HEK293 (cell line): ENCODE measurements at regions not wholly inside any gene's neighbourhood (a gene's known extent, or its start where the extent isn't known, plus 50 kb on each side); places are given as distances from the start of the nearest gene placed in this dataset.

Source experiments
- CTCF ChIA-PET: fragments of 350-600 bp; formaldehyde crosslinking; extraction: SDS; loops from one replicate; lab custom pipeline; 2021; ENCODE audit warnings: antibody characterized with exemption; lab: Yijun Ruan, JAX
- POLR2A ChIA-PET: fragments of 300-600 bp; formaldehyde crosslinking; extraction: SDS; loops from one replicate; lab custom pipeline; 2020; ENCODE audit warnings: antibody characterized with exemption, inconsistent platforms; lab: Yijun Ruan, JAX
- H3K27ac ChIP-seq: fragments of 200-500 bp; sonication (Bioruptor generic); 2 replicates; pipeline ENCODE4 v1.5.1; 2014; ENCODE audit warnings: low read depth, low read length, control low read depth, inconsistent platforms; ENCODE audit errors: extremely low read depth
- H3K36me3 ChIP-seq, 2 experiments: fragments of 200-500 bp in 1 of 2; sonication (Bioruptor generic) in 1 of 2; 1 replicate in 1 of 2; 2 replicates in 1 of 2; pipeline ENCODE4 v1.5.1; 2014 to 2017; ENCODE audit warnings: inconsistent platforms in 2 of 2, low read length in 2 of 2; ENCODE audit not compliant: control insufficient read depth in 2 of 2, insufficient read depth in 1 of 2
- H3K4me1 ChIP-seq: fragments of 200-500 bp; sonication (Bioruptor generic); 2 replicates; pipeline ENCODE4 v1.5.1; 2014; ENCODE audit warnings: mild to moderate bottlenecking, low read length, inconsistent platforms; ENCODE audit not compliant: control insufficient read depth, insufficient read depth
- H3K4me3 ChIP-seq: 2 replicates; pipeline ENCODE4 v1.5.1; 2011; ENCODE audit warnings: low read depth, mild to moderate bottlenecking, control low read depth, low read length, moderate library complexity
- H3K9me3 ChIP-seq: fragments of 200-500 bp; sonication (Bioruptor generic); 2 replicates; pipeline ENCODE4 v1.5.1; 2014; ENCODE audit warnings: low read depth, low read length, inconsistent platforms; ENCODE audit not compliant: control insufficient read depth, insufficient read depth
- HOXD13 ChIP-seq: sonication (generic); formaldehyde crosslinking; IDR thresholded peaks from 2 replicates; pipeline ENCODE4 v1.8.0; 2022; ENCODE audit warnings: missing genetic modification reagents, borderline replicate concordance
- SCRT1 ChIP-seq: fragments of 450-650 bp; formaldehyde crosslinking; IDR thresholded peaks from 2 replicates; pipeline ENCODE4 v1.5.1; 2016; ENCODE audit warnings: missing biosample characterization, missing genetic modification characterization, borderline replicate concordance
- ZNF112 ChIP-seq: fragments of 450-650 bp; formaldehyde crosslinking; IDR thresholded peaks from 2 replicates; pipeline ENCODE4 v1.5.0; 2017; ENCODE audit warnings: missing biosample characterization, missing genetic modification characterization
- ZNF202 ChIP-seq: fragments of 450-650 bp; formaldehyde crosslinking; IDR thresholded peaks from 2 replicates; pipeline ENCODE4 v1.5.1; 2016; ENCODE audit warnings: missing biosample characterization, missing genetic modification characterization, borderline replicate concordance
- ZNF391 ChIP-seq: fragments of 450-650 bp; formaldehyde crosslinking; IDR thresholded peaks from 2 replicates; pipeline ENCODE4 v1.5.1; 2016; ENCODE audit warnings: low read depth, missing biosample characterization, missing genetic modification characterization, borderline replicate concordance
- ZNF404 ChIP-seq: fragments of 450-650 bp; formaldehyde crosslinking; IDR thresholded peaks from 2 replicates; pipeline ENCODE4 v1.5.1; 2017; ENCODE audit warnings: missing biosample characterization, missing genetic modification characterization
- ZNF48 ChIP-seq: fragments of 450-650 bp; formaldehyde crosslinking; IDR thresholded peaks from 2 replicates; pipeline ENCODE4 v1.5.1; 2016; ENCODE audit warnings: missing biosample characterization, missing genetic modification characterization
- ZNF555 ChIP-seq: fragments of 450-650 bp; formaldehyde crosslinking; conservative IDR thresholded peaks from 2 replicates; pipeline ENCODE4 v1.5.1; 2017; ENCODE audit warnings: missing biosample characterization, mild to moderate bottlenecking, missing genetic modification characterization, inconsistent platforms
- ZNF558 ChIP-seq: fragments of 450-650 bp; formaldehyde crosslinking; IDR thresholded peaks from 2 replicates; pipeline ENCODE4 v1.5.1; 2016; ENCODE audit warnings: missing biosample characterization, missing genetic modification characterization
- ZNF610 ChIP-seq: fragments of 450-650 bp; formaldehyde crosslinking; IDR thresholded peaks from 2 replicates; pipeline ENCODE4 v1.5.1; 2016; ENCODE audit warnings: missing biosample characterization, missing genetic modification characterization, borderline replicate concordance
- ZNF626 ChIP-seq: fragments of 450-650 bp; sonication (Bioruptor Pico); formaldehyde crosslinking; IDR thresholded peaks from 2 replicates; pipeline ENCODE4 v1.5.1; 2018; ENCODE audit warnings: missing biosample characterization, missing genetic modification characterization, inconsistent platforms
- ZNF658 ChIP-seq: fragments of 450-650 bp; formaldehyde crosslinking; IDR thresholded peaks from 2 replicates; pipeline ENCODE4; 2016; ENCODE audit warnings: missing biosample characterization, missing genetic modification characterization
- ZNF664 ChIP-seq: fragments of 450-650 bp; formaldehyde crosslinking; IDR thresholded peaks from 2 replicates; pipeline ENCODE4 v1.5.1; 2016; ENCODE audit warnings: missing biosample characterization, missing genetic modification characterization
- ZNF776 ChIP-seq: fragments of 450-650 bp; formaldehyde crosslinking; IDR thresholded peaks from 2 replicates; pipeline ENCODE4 v1.5.0; 2017; ENCODE audit warnings: missing biosample characterization, missing genetic modification characterization, borderline replicate concordance
- ZNF777 ChIP-seq: fragments of 450-650 bp; formaldehyde crosslinking; IDR thresholded peaks from 2 replicates; pipeline ENCODE4 v1.5.1; 2017; ENCODE audit warnings: missing biosample characterization, missing genetic modification characterization, borderline replicate concordance
- ZNF785 ChIP-seq: fragments of 450-650 bp; formaldehyde crosslinking; IDR thresholded peaks from 2 replicates; pipeline ENCODE4 v1.5.1; 2016; ENCODE audit warnings: missing biosample characterization, missing genetic modification characterization
- ZNF792 ChIP-seq: fragments of 450-650 bp; formaldehyde crosslinking; IDR thresholded peaks from 2 replicates; pipeline ENCODE4 v1.5.1; 2016; ENCODE audit warnings: missing biosample characterization, missing genetic modification characterization
- ZNF843 ChIP-seq: fragments of 450-650 bp; formaldehyde crosslinking; IDR thresholded peaks from 2 replicates; pipeline ENCODE4 v1.5.1; 2016; ENCODE audit warnings: missing biosample characterization, missing genetic modification characterization
- TF ChIP-seq, protein P1 (sequence below): fragments of 450-650 bp; formaldehyde crosslinking; IDR thresholded peaks from 2 replicates; pipeline ENCODE4 v1.5.1; 2016; ENCODE audit warnings: missing biosample characterization, missing genetic modification characterization
- TF ChIP-seq, protein P2 (sequence below): fragments of 450-650 bp; formaldehyde crosslinking; IDR thresholded peaks from 2 replicates; pipeline ENCODE4 v1.5.1; 2016; ENCODE audit warnings: missing biosample characterization, missing genetic modification characterization
- TF ChIP-seq, protein P3 (sequence below): fragments of 450-650 bp; formaldehyde crosslinking; optimal IDR thresholded peaks from 2 replicates; pipeline ENCODE3; 2016; ENCODE audit warnings: missing biosample characterization, mild to moderate bottlenecking, missing genetic modification characterization
- TF ChIP-seq, protein P4 (sequence below): fragments of 450-650 bp; formaldehyde crosslinking; IDR thresholded peaks from 2 replicates; pipeline ENCODE4 v1.5.1; 2016; ENCODE audit warnings: missing biosample characterization, missing genetic modification characterization
- TF ChIP-seq, protein P5 (sequence below): fragments of 450-650 bp; formaldehyde crosslinking; IDR thresholded peaks from 2 replicates; pipeline ENCODE4 v1.5.1; 2016; ENCODE audit warnings: missing biosample characterization, missing genetic modification characterization
- TF ChIP-seq, protein P6 (sequence below): fragments of 450-650 bp; formaldehyde crosslinking; IDR thresholded peaks from 2 replicates; pipeline ENCODE4 v1.5.1; 2016; ENCODE audit warnings: missing biosample characterization, missing genetic modification characterization
- TF ChIP-seq, protein P7 (sequence below): fragments of 450-650 bp; formaldehyde crosslinking; IDR thresholded peaks from 2 replicates; pipeline ENCODE4 v1.5.1; 2016; ENCODE audit warnings: missing biosample characterization, missing genetic modification characterization

DNA sequence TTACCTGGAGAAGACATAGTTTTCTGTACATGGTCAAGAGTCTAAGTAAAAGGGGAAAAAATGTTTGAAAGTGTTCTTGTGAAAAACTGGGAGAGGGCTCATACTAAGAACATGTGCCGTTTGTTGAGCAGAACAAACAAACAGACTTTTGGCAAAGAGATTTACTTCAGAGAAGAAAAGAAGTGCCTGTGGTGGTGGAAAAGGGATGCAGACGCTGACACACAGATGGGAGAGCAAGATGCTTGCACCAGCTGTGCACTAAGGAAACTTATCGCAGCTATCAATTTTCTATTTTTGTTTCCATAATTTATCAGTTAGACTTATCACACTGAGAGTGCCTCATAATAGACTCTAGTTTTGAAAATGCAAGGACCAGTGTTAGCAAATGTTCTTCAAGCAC is 259.6 kb upstream of the PDZRN3 start:
- no peaks in the 10 kb centered on the region for H3K4me1 ChIP-seq
- CTCF ChIA-PET: no interaction called here
- POLR2A ChIA-PET: no interaction called here

DNA sequence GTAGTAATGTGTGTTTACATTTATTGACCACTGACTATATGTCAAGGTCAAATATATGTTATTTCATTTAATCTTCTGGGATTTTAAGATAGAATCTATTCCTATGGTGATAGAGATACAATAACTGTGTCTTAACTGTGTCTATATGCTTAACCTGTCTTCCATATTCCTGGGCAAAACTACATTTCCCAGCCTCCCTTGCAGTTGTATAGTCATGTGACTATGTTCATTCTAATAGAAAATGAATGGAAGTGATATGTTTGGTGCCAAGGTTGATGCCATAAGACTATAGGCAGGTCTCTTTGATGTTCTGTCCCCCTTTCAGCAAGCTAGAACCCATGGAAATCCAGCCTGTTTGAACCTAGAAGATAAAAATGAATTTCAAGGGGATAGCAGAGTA is 258.8 kb upstream of the PDZRN3 start:
- Histone ChIP-seq H3K4me3 (no peak overlapping the region), H3K4me1 (no peaks in the 10 kb centered on the region), H3K36me3 (no peaks in the 10 kb centered on the region), H3K27ac (no peak overlapping the region), H3K9me3 (no peaks in the 10 kb centered on the region)
- ChIA-PET CTCF (no interaction called here), POLR2A (no interaction called here)
- no peak for TF ChIP-seq ZNF626 (tag by site-specific recombination)
- TF ChIP-seq, protein P1, sequence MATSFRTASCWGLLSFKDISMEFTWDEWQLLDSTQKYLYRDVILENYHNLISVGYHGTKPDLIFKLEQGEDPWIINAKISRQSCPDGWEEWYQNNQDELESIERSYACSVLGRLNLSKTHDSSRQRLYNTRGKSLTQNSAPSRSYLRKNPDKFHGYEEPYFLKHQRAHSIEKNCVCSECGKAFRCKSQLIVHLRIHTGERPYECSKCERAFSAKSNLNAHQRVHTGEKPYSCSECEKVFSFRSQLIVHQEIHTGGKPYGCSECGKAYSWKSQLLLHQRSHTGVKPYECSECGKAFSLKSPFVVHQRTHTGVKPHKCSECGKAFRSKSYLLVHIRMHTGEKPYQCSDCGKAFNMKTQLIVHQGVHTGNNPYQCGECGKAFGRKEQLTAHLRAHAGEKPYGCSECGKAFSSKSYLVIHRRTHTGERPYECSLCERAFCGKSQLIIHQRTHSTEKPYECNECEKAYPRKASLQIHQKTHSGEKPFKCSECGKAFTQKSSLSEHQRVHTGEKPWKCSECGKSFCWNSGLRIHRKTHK: no peak
- TF ChIP-seq ZNF776 (tag by site-specific recombination): no peak
- TF ChIP-seq ZNF792 (tag by site-specific recombination): no peak
- no peak for TF ChIP-seq ZNF404 (tag by site-specific recombination)
- no peak for TF ChIP-seq ZNF785 (tag by site-specific recombination)
- TF ChIP-seq ZNF202 (tag by site-specific recombination): no peak
- TF ChIP-seq HOXD13 (CRISPR knock-in tag): no peak
- no peak for TF ChIP-seq ZNF664 (tag by site-specific recombination)
- TF ChIP-seq, protein P2, sequence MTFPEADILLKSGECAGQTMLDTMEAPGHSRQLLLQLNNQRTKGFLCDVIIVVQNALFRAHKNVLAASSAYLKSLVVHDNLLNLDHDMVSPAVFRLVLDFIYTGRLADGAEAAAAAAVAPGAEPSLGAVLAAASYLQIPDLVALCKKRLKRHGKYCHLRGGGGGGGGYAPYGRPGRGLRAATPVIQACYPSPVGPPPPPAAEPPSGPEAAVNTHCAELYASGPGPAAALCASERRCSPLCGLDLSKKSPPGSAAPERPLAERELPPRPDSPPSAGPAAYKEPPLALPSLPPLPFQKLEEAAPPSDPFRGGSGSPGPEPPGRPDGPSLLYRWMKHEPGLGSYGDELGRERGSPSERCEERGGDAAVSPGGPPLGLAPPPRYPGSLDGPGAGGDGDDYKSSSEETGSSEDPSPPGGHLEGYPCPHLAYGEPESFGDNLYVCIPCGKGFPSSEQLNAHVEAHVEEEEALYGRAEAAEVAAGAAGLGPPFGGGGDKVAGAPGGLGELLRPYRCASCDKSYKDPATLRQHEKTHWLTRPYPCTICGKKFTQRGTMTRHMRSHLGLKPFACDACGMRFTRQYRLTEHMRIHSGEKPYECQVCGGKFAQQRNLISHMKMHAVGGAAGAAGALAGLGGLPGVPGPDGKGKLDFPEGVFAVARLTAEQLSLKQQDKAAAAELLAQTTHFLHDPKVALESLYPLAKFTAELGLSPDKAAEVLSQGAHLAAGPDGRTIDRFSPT (tag by site-specific recombination): no peak
- TF ChIP-seq ZNF658 (tag by site-specific recombination): no peak
- no peak for TF ChIP-seq ZNF112 (tag by site-specific recombination)
- TF ChIP-seq, protein P3, sequence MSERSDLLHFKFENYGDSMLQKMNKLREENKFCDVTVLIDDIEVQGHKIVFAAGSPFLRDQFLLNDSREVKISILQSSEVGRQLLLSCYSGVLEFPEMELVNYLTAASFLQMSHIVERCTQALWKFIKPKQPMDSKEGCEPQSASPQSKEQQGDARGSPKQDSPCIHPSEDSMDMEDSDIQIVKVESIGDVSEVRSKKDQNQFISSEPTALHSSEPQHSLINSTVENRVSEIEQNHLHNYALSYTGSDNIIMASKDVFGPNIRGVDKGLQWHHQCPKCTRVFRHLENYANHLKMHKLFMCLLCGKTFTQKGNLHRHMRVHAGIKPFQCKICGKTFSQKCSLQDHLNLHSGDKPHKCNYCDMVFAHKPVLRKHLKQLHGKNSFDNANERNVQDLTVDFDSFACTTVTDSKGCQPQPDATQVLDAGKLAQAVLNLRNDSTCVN (tag by site-specific recombination): no peak

More for the DNA sequence above, 259.6 kb upstream of the PDZRN3 start:
- no peaks in the 10 kb centered on the region for H3K9me3 ChIP-seq
- H3K4me3 ChIP-seq: no peak overlapping the region
- H3K27ac ChIP-seq: no peak overlapping the region
- TF ChIP-seq, protein P4, sequence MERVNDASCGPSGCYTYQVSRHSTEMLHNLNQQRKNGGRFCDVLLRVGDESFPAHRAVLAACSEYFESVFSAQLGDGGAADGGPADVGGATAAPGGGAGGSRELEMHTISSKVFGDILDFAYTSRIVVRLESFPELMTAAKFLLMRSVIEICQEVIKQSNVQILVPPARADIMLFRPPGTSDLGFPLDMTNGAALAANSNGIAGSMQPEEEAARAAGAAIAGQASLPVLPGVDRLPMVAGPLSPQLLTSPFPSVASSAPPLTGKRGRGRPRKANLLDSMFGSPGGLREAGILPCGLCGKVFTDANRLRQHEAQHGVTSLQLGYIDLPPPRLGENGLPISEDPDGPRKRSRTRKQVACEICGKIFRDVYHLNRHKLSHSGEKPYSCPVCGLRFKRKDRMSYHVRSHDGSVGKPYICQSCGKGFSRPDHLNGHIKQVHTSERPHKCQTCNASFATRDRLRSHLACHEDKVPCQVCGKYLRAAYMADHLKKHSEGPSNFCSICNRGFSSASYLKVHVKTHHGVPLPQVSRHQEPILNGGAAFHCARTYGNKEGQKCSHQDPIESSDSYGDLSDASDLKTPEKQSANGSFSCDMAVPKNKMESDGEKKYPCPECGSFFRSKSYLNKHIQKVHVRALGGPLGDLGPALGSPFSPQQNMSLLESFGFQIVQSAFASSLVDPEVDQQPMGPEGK (tag by site-specific recombination): no peak
- TF ChIP-seq ZNF558 (tag by site-specific recombination) (no peak), ZNF555 (tag by site-specific recombination) (no peak), ZNF48 (tag by site-specific recombination) (no peak), ZNF658 (tag by site-specific recombination) (no peak), ZNF843 (tag by site-specific recombination) (no peak), ZNF391 (tag by site-specific recombination) (no peak), ZNF777 (tag by site-specific recombination) (no peak), SCRT1 (tag by site-specific recombination) (no peak), ZNF610 (tag by site-specific recombination) (no peak)
- TF ChIP-seq, protein P5, sequence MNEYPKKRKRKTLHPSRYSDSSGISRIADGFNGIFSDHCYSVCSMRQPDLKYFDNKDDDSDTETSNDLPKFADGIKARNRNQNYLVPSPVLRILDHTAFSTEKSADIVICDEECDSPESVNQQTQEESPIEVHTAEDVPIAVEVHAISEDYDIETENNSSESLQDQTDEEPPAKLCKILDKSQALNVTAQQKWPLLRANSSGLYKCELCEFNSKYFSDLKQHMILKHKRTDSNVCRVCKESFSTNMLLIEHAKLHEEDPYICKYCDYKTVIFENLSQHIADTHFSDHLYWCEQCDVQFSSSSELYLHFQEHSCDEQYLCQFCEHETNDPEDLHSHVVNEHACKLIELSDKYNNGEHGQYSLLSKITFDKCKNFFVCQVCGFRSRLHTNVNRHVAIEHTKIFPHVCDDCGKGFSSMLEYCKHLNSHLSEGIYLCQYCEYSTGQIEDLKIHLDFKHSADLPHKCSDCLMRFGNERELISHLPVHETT (tag by site-specific recombination): no peak
- TF ChIP-seq, protein P6, sequence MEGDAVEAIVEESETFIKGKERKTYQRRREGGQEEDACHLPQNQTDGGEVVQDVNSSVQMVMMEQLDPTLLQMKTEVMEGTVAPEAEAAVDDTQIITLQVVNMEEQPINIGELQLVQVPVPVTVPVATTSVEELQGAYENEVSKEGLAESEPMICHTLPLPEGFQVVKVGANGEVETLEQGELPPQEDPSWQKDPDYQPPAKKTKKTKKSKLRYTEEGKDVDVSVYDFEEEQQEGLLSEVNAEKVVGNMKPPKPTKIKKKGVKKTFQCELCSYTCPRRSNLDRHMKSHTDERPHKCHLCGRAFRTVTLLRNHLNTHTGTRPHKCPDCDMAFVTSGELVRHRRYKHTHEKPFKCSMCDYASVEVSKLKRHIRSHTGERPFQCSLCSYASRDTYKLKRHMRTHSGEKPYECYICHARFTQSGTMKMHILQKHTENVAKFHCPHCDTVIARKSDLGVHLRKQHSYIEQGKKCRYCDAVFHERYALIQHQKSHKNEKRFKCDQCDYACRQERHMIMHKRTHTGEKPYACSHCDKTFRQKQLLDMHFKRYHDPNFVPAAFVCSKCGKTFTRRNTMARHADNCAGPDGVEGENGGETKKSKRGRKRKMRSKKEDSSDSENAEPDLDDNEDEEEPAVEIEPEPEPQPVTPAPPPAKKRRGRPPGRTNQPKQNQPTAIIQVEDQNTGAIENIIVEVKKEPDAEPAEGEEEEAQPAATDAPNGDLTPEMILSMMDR: no peak
- TF ChIP-seq, protein P7, sequence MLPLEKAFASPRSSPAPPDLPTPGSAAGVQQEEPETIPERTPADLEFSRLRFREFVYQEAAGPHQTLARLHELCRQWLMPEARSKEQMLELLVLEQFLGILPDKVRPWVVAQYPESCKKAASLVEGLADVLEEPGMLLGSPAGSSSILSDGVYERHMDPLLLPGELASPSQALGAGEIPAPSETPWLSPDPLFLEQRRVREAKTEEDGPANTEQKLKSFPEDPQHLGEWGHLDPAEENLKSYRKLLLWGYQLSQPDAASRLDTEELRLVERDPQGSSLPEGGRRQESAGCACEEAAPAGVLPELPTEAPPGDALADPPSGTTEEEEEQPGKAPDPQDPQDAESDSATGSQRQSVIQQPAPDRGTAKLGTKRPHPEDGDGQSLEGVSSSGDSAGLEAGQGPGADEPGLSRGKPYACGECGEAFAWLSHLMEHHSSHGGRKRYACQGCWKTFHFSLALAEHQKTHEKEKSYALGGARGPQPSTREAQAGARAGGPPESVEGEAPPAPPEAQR (tag by site-specific recombination): no peak
- no peaks in the 10 kb centered on the region for H3K36me3 ChIP-seq
